ENCODE measurements at regions not wholly inside any gene's neighbourhood (a gene's known extent, or its start where the extent isn't known, plus 50 kb on each side); places are given as distances from the start of the nearest gene placed in this dataset.

DNA sequence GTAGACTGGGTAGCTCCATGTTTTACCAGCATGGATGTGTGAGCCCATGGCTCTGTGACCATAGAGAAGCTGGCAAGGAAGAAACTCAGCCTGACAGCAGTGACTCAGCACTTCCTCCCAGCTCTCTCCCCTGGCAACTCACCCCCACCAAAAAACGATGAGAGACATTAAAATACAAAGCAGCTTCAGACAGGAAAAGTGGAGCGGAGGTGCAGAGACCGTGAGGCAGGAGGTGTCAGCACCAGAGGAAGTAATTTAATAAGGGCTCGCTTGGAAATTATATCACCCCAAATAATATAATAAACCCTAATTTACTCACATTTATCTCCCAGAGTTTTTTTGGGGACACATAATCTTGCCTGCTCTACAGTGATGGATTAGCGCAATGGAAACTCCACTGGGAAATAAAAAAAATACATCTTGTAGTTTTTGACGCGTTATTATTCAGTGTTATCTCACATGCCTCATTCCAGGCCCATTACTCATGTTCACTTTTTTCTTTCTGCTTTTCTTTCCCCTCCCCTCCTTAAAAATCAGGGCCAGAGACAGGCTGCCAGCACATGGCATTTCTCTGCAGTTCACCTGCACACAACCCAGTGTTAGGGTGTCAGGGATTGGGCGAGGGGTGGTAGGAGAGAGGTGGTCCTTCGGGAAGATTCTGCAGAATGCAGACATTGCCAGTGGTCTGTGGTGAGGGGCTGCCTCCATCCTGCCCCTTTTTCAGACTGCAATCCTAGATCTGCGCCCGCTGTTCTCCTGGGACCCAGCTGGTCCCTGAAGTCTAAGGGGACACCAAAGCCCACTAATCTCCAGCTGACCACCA is 170.8 kb downstream of the BUD13 start:
- TF ChIP-seq, protein P1, sequence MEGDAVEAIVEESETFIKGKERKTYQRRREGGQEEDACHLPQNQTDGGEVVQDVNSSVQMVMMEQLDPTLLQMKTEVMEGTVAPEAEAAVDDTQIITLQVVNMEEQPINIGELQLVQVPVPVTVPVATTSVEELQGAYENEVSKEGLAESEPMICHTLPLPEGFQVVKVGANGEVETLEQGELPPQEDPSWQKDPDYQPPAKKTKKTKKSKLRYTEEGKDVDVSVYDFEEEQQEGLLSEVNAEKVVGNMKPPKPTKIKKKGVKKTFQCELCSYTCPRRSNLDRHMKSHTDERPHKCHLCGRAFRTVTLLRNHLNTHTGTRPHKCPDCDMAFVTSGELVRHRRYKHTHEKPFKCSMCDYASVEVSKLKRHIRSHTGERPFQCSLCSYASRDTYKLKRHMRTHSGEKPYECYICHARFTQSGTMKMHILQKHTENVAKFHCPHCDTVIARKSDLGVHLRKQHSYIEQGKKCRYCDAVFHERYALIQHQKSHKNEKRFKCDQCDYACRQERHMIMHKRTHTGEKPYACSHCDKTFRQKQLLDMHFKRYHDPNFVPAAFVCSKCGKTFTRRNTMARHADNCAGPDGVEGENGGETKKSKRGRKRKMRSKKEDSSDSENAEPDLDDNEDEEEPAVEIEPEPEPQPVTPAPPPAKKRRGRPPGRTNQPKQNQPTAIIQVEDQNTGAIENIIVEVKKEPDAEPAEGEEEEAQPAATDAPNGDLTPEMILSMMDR (IDR thresholded peaks at IDR 0.05), result no peak
- TF ChIP-seq POLR2AphosphoS5 (IDR thresholded peaks at IDR 0.05), result no peak

Measured in suprapubic skin (tissue), 3 donors.